GM23338 (cell line): ENCODE measurements at regions not wholly inside any gene's neighbourhood (a gene's known extent, or its start where the extent isn't known, plus 50 kb on each side); places are given as distances from the start of the nearest gene placed in this dataset.

Source experiments
- ATAC-seq: fragments of 200-7000 bp; cut with Tn5 transposase; 3 replicates; pipeline ENCODE4 v1.9.1; 2020
- DNase-seq: peaks from one replicate; pipeline ENCODE4 v3.0.0-alpha.2; 2015; ENCODE audit warnings: low spot score
- H2AFZ ChIP-seq: fragments of 200-600 bp; sonication (generic); 2 replicates; pipeline ENCODE4 v1.8.0; 2016; ENCODE audit warnings: antibody characterized with exemption, mild to moderate bottlenecking, moderate library complexity
- H3F3A ChIP-seq: fragments of 200-600 bp; sonication (generic); replicated peaks from 2 replicates; pipeline ENCODE4 v1.8.0; 2017; ENCODE audit warnings: antibody characterized with exemption, mixed run types, low read depth
- H3K27ac ChIP-seq: fragments of 200-600 bp; sonication (generic); 2 replicates; pipeline ENCODE4 v1.6.1; 2016; ENCODE audit warnings: low read depth
- H3K27me3 ChIP-seq: fragments of 200-600 bp; sonication (generic); 2 replicates; pipeline ENCODE4 v1.8.0; 2016; ENCODE audit warnings: mild to moderate bottlenecking, mixed run types, moderate library complexity; ENCODE audit not compliant: insufficient read depth
- H3K36me3 ChIP-seq: fragments of 200-600 bp; sonication (generic); 2 replicates; pipeline ENCODE4 v1.8.0; 2016; ENCODE audit warnings: mild to moderate bottlenecking; ENCODE audit not compliant: insufficient read depth
- H3K4me1 ChIP-seq: fragments of 200-600 bp; sonication (generic); 2 replicates; pipeline ENCODE4 v1.8.0; 2016; ENCODE audit warnings: mild to moderate bottlenecking, moderate library complexity; ENCODE audit not compliant: insufficient read depth
- H3K4me2 ChIP-seq: fragments of 200-600 bp; sonication (generic); 2 replicates; pipeline ENCODE4 v1.7.1; 2017; ENCODE audit warnings: mixed run types
- H3K4me3 ChIP-seq: fragments of 200-600 bp; sonication (generic); 2 replicates; pipeline ENCODE4 v1.6.1; 2016; ENCODE audit warnings: mixed run types
- H3K79me2 ChIP-seq: fragments of 200-600 bp; sonication (generic); replicated peaks from 2 replicates; pipeline ENCODE4 v1.8.0; 2017; ENCODE audit warnings: mild to moderate bottlenecking; ENCODE audit not compliant: insufficient read depth
- H3K9me2 ChIP-seq: fragments of 200-600 bp; sonication (generic); 2 replicates; pipeline ENCODE4 v1.8.0; 2017; ENCODE audit not compliant: insufficient read depth
- H4K20me1 ChIP-seq: fragments of 200-600 bp; sonication (generic); replicated peaks from 2 replicates; pipeline ENCODE4 v1.8.0; 2017; ENCODE audit warnings: mild to moderate bottlenecking; ENCODE audit not compliant: insufficient read depth
- H3K27ac Mint-ChIP-seq: 2 replicates; pipeline ENCODE4 v1.8.0; 2020; ENCODE audit warnings: inconsistent platforms, mild to moderate bottlenecking, moderate library complexity, mixed read lengths
- H3K27me3 Mint-ChIP-seq: 3 replicates; pipeline ENCODE4 v1.8.0; 2022; ENCODE audit warnings: low read depth, mild to moderate bottlenecking, moderate library complexity, mixed read lengths, inconsistent platforms; ENCODE audit not compliant: insufficient read depth, poor library complexity
- H3K36me3 Mint-ChIP-seq: 3 replicates; pipeline ENCODE4 v1.8.0; 2021; ENCODE audit warnings: low read depth, mild to moderate bottlenecking, inconsistent platforms, moderate library complexity, mixed read lengths
- H3K4me1 Mint-ChIP-seq: 3 replicates; pipeline ENCODE4 v1.8.0; 2020; ENCODE audit warnings: mild to moderate bottlenecking, inconsistent platforms, mixed read lengths
- H3K4me3 Mint-ChIP-seq: 3 replicates; pipeline ENCODE4 v1.8.0; 2021; ENCODE audit warnings: moderate library complexity, mild to moderate bottlenecking, inconsistent platforms, mixed read lengths
- H3K9me3 Mint-ChIP-seq: 3 replicates; pipeline ENCODE4 v1.8.0; 2020; ENCODE audit warnings: moderate library complexity, mild to moderate bottlenecking, inconsistent platforms, mixed read lengths
- CREB1 ChIP-seq: fragments of 250-450 bp; sonication (Bioruptor Pico); IDR thresholded peaks from 2 replicates; pipeline ENCODE4 v1.5.0; 2020; ENCODE audit warnings: low read depth, mild to moderate bottlenecking, moderate library complexity
- CTCF ChIP-seq, 2 experiments: fragments of 200-600 bp in 1 of 2; sonication (generic) in 1 of 2; conservative IDR thresholded peaks; 2 replicates each; pipeline versions ENCODE4 v1.5.1 to v1.6.1; 2016 to 2017; ENCODE audit warnings: antibody characterized with exemption in 2 of 2, low read depth in 2 of 2, mild to moderate bottlenecking in 2 of 2, moderate library complexity in 1 of 2
- ETS1 ChIP-seq: IDR thresholded peaks from 2 replicates; pipeline ENCODE4 v1.6.1; 2016; ENCODE audit warnings: antibody characterized with exemption
- REST ChIP-seq: IDR thresholded peaks from one replicate; pipeline ENCODE4 v1.6.1; 2018; ENCODE audit warnings: antibody characterized with exemption; ENCODE audit not compliant: unreplicated experiment
- ZNF331 ChIP-seq: fragments of 250-450 bp; sonication (Bioruptor Pico); IDR thresholded peaks from 2 replicates; pipeline ENCODE4 v1.5.0; 2020; ENCODE audit warnings: low read depth, mild to moderate bottlenecking, moderate library complexity
- ZNF462 ChIP-seq: fragments of 250-450 bp; sonication (Bioruptor Pico); IDR thresholded peaks from 2 replicates; pipeline ENCODE4 v1.5.0; 2020; ENCODE audit warnings: mild to moderate bottlenecking, moderate library complexity

- TF ChIP-seq REST: no peak
Observed at GRCh38 chr5:107277485-107278125, 393.1 kb downstream of the EFNA5 start (continued).

- H3K4me1 ChIP-seq: peaks cover 20% of the 10 kb centered on the region
- TF ChIP-seq ETS1: no peak
- TF ChIP-seq ZNF331 (CRISPR knock-in tag): no peak
- no peak for TF ChIP-seq ZNF462 (CRISPR knock-in tag)
- TF ChIP-seq CREB1 (CRISPR knock-in tag): no peak
- no peak for TF ChIP-seq CTCF (conservative IDR thresholded peaks at IDR 0.05; ENCODE audit: low read depth in 2 of 2)
- Mint-ChIP-seq H3K9me3 (no peaks in the 10 kb centered on the region), H3K4me3 (no peak overlapping the region), H3K27ac (no peak overlapping the region), H3K4me1 (peaks cover 18% of the 10 kb centered on the region), H3K36me3 (no peaks in the 10 kb centered on the region), H3K27me3 (no peaks in the 10 kb centered on the region)
- DNase-seq (no peak), ATAC-seq (no peak)
- H3K9me2 ChIP-seq: no peaks in the 10 kb centered on the region
- H4K20me1 ChIP-seq: no peaks in the 10 kb centered on the region
- no peak overlapping the region for H2AFZ ChIP-seq
- H3F3A ChIP-seq: no peaks in the 10 kb centered on the region
- no peaks in the 10 kb centered on the region for H3K27me3 ChIP-seq
- H3K4me3 ChIP-seq: no peak overlapping the region
- no peak overlapping the region for H3K27ac ChIP-seq
- H3K4me2 ChIP-seq: no peak overlapping the region
- no peaks in the 10 kb centered on the region for H3K36me3 ChIP-seq
- H3K79me2 ChIP-seq: no peaks in the 10 kb centered on the region
Observed at GRCh38 chr5:107275333-107275732, 395.4 kb downstream of the EFNA5 start.
